ENCODE measurements at regions not wholly inside any gene's neighbourhood (a gene's known extent, or its start where the extent isn't known, plus 50 kb on each side); places are given as distances from the start of the nearest gene placed in this dataset.

- TF ChIP-seq CTCF (IDR thresholded peaks at IDR 0.05 in 4 of 5, conservative IDR thresholded peaks at IDR 0.05 in 1 of 5) (no peak), POLR2A (IDR thresholded peaks at IDR 0.05) (no peak)
- in situ Hi-C loops (cut with MboI; ENCODE audit: low sequenced_read_pairs in 4 of 4) (no loop called here), intact Hi-C loops (cut with DNase I; ENCODE audit: low total_unique reads) (no loop called here)
Observed at GRCh38 chr7:108634535-108634934, 64.9 kb downstream of the DNAJB9 start.

GRCh38 chr7:108637049-108637621, 67.5 kb downstream of the DNAJB9 start:
- in situ Hi-C loops (cut with MboI; ENCODE audit: low sequenced_read_pairs in 4 of 4) (no loop called here), intact Hi-C loops (cut with DNase I; ENCODE audit: low total_unique reads) (no loop called here)
- H3K9me3 ChIP-seq: no peaks in the 10 kb centered on the region
- H3K27ac ChIP-seq: no peak overlapping the region
- ATAC-seq: no peak
- H3K27me3 ChIP-seq: no peaks in the 10 kb centered on the region
- no peaks in the 10 kb centered on the region for H3K4me1 ChIP-seq
- no peaks in the 10 kb centered on the region for H3K36me3 ChIP-seq
- no peak overlapping the region for H3K4me3 ChIP-seq
- DNase-seq: no peak
- TF ChIP-seq POLR2A (IDR thresholded peaks at IDR 0.05) (no peak), CTCF (IDR thresholded peaks at IDR 0.05 in 4 of 5, conservative IDR thresholded peaks at IDR 0.05 in 1 of 5) (no peak)

More at GRCh38 chr7:108634535-108634934, 64.9 kb downstream of the DNAJB9 start:
- no peaks in the 10 kb centered on the region for H3K9me3 ChIP-seq
- no peaks in the 10 kb centered on the region for H3K27me3 ChIP-seq
- no peak overlapping the region for H3K4me3 ChIP-seq
- H3K27ac ChIP-seq: no peak overlapping the region
- DNase-seq (no peak), ATAC-seq (no peak)
- H3K4me1 ChIP-seq: no peaks in the 10 kb centered on the region
- no peaks in the 10 kb centered on the region for H3K36me3 ChIP-seq

- in situ Hi-C loops (cut with MboI; ENCODE audit: low sequenced_read_pairs in 4 of 4): no loop called here
- TF ChIP-seq POLR2A (IDR thresholded peaks at IDR 0.05) (no peak), CTCF (IDR thresholded peaks at IDR 0.05 in 4 of 5, conservative IDR thresholded peaks at IDR 0.05 in 1 of 5) (no peak)
- intact Hi-C loops (cut with DNase I; ENCODE audit: low total_unique reads): no loop called here
Observed at GRCh38 chr7:108642126-108642525, 72.5 kb downstream of the DNAJB9 start.

GRCh38 chr7:108643136-108643535, 73.5 kb downstream of the DNAJB9 start:
- in situ Hi-C loops (cut with MboI; ENCODE audit: low sequenced_read_pairs in 4 of 4): no loop called here
- Histone ChIP-seq H3K9me3 (no peaks in the 10 kb centered on the region), H3K27me3 (no peaks in the 10 kb centered on the region), H3K36me3 (no peaks in the 10 kb centered on the region), H3K4me3 (no peak overlapping the region), H3K4me1 (no peaks in the 10 kb centered on the region), H3K27ac (no peak overlapping the region)
- intact Hi-C loops (cut with DNase I; ENCODE audit: low total_unique reads): no loop called here
- DNase-seq (no peak), ATAC-seq (no peak)
- TF ChIP-seq CTCF (IDR thresholded peaks at IDR 0.05 in 4 of 5, conservative IDR thresholded peaks at IDR 0.05 in 1 of 5): no peak
- TF ChIP-seq POLR2A (IDR thresholded peaks at IDR 0.05): no peak

More at GRCh38 chr7:108642126-108642525, 72.5 kb downstream of the DNAJB9 start:
- Histone ChIP-seq H3K27me3 (no peaks in the 10 kb centered on the region), H3K27ac (no peak overlapping the region), H3K36me3 (no peaks in the 10 kb centered on the region), H3K4me1 (no peaks in the 10 kb centered on the region), H3K4me3 (no peak overlapping the region), H3K9me3 (no peaks in the 10 kb centered on the region)
- DNase-seq (no peak), ATAC-seq (no peak)

GRCh38 chr7:108648989-108649388, 79.3 kb downstream of the DNAJB9 start:
- Histone ChIP-seq H3K4me3 (no peak overlapping the region), H3K27ac (no peak overlapping the region), H3K4me1 (no peaks in the 10 kb centered on the region), H3K27me3 (no peaks in the 10 kb centered on the region), H3K9me3 (no peaks in the 10 kb centered on the region), H3K36me3 (no peaks in the 10 kb centered on the region)
- TF ChIP-seq POLR2A (IDR thresholded peaks at IDR 0.05): no peak
- TF ChIP-seq CTCF (IDR thresholded peaks at IDR 0.05 in 4 of 5, conservative IDR thresholded peaks at IDR 0.05 in 1 of 5): no peak
- ATAC-seq (no peak), DNase-seq (no peak)
- intact Hi-C loops (cut with DNase I; ENCODE audit: low total_unique reads): no loop called here
- in situ Hi-C loops (cut with MboI; ENCODE audit: low sequenced_read_pairs in 4 of 4): no loop called here
